ENCODE measurements at regions not wholly inside any gene's neighbourhood (a gene's known extent, or its start where the extent isn't known, plus 50 kb on each side); places are given as distances from the start of the nearest gene placed in this dataset.
"Not testable (repeated sequence)": the region's sequence is repeated elsewhere in the genome, so short reads cannot be mapped to it uniquely, and the experiment has no call there.

DNA sequence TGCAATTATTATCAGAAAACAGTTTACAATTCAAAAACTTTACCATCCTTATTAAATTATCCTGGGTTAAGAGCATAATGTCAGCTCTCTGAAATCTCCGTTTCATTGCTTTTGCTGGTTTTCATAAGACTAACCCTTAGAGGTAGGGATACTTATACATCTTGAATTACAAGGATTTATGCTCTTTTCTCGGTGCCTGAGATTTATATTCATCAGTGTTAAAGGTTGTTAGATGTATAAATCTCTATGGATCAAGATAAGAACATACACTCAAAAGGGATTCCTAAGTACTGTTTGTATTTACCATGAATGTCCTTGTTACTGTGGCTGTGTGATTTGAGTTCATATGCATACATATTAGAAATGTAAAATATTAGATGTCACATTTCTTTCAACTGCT lies 684.7 kb downstream of the EFNA5 start:
- DNase-seq (ENCODE audit: low read depth in 2 of 2): no peak

DNA sequence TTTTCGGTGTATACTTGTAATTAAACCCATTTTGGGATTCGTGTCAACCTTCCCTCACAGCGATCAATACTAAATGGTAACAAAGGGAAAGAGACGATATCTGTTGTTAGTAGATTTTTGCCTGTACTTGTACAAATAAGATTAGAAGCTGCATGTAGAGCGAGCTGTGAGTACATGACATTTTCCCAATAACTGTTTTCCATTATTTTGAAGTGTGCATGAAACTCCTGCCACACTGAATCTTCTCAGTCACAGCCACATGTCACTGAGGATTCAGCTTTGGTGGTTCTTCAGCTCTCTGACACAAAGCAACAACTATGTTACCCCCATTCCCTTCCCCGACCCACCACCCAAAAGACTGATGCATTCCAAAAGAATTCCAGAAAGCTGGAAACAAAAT lies 685.6 kb downstream of the EFNA5 start:
- no peak for DNase-seq (ENCODE audit: low read depth in 2 of 2)

DNA sequence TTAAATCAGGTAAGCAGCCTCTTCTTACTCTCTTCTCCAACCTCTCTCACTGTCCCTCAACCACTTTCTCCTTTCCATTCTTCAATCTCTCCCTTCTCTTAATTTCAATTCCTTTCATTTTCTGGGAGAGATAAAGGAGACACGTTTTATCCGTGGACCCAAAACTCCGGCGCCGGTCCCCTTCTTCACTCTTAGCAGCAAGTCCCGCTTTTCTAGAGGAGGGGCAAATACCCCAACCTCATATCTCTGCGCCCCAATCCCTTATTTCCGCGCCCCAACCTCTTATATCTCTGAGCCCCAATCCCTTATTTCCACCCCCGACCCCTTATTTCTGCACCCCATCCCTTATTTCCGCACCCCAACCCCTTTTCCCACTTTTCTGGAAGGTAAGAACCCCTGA lies 691.6 kb downstream of the EFNA5 start:
- DNase-seq (ENCODE audit: low read depth in 2 of 2): not testable (repeated sequence)

DNA sequence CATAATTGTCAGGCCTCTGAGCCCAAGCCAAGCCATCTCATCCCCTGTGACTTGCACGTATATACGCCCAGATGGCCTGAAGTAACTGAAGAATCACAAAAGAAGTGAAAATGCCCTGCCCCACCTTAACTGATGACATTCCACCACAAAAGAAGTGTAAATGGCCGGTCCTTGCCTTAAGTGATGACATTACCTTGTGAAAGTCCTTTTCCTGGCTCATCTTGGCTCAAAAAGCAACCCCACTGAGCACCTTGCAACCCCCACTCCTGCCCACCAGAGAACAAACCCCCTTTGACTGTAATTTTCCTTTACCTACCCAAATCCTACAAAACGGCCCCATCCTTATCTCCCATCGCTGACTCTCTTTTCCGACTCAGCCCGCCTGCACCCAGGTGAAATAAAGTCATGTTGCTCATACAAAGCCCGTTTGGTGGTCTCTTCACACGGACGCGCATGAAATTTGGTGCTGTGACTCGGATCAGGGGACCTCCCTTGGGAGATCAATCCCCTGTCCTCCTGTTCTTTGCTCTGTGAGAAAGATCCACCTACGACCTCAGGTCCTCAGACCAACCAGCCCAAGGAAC lies 692.1 kb downstream of the EFNA5 start:
- not testable (repeated sequence) for DNase-seq (ENCODE audit: low read depth in 2 of 2)

DNA sequence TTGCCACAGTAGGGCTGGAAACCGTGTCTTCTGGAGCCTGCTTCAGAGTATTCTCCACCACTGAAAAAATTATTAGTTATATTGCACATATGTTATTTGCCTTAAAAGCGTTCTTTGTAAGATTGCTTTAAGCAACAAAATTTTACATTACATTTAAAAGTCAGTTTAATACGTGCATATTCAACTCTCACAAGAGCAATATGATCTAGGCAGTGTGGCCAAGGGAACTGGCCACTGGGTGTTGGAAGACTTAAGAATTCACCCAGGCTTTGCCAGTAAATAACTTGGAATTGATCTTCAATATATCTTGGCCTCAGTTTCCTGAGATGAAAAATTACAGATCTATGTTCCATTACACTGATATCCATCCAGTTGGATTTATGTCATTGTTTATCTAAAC lies 694.4 kb downstream of the EFNA5 start:
- no peak for DNase-seq (ENCODE audit: low read depth in 2 of 2)

DNA sequence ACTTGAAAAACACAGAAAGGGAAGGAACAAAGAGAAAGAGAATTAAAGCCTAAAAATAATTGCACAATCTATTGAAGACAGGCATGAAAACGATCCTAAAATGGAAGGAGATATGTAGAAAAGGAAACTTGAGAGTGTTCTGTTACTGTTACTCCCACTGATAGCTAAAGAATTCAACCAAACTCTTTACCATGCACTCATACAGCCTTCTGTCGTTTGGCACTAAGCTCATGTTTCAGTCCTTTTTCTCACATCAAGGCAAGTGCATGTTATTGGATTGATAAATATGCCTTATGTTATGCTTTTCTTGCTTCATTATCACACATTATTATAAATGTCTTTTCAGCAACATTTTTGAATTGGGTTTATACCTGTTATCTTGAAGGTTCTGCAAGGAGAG lies 696.5 kb downstream of the EFNA5 start:
- DNase-seq (ENCODE audit: low read depth in 2 of 2): no peak

DNA sequence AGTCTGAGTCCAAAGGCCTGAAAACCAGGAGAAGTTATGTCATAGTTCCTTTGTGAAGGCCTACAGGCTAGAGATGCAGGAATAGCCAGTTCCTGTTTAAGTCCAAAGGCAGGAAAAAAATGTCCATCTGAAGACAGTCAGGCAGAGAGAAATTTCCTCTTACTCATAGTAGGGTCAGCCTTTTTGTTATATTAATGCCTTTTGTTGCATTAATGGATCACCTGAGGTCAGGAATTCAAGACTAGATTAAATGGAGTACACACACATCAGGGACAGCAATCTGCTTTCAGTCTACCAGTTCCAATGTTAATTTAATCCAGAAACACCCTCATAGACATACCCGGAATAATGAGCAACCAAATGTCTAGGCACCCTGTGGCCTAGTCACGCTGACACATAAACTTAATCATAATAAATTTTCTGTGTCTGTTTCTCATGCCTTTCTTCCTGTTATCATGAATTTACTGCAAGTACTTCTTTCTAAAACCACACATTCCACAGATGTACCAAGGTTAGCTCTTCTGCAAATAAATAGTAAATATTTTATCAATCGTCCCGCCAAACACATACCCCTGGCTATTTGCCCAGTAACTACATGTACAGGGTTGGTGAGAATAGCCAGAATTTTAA lies 703.9 kb downstream of the EFNA5 start:
- DNase-seq (ENCODE audit: low read depth in 2 of 2): no peak

DNA sequence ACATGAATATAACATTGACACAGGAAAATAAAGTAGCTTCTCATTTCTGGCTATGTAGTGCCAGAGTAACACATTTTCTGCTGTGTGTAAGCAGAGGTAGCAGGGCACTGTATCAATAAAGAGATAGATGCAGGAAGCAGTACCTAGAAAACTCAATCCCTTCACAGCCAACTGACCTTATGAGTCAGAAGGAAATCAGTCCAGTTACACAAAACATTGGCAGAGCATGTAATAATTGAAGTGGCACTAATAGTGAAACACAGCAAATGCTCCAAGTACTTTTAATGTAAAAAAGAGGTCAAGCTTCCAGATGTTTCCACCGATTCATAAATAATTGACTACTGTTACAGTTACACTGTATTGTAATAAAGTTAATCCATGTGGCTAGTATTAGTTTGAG lies 706.6 kb downstream of the EFNA5 start:
- DNase-seq (ENCODE audit: low read depth in 2 of 2): no peak

DNA sequence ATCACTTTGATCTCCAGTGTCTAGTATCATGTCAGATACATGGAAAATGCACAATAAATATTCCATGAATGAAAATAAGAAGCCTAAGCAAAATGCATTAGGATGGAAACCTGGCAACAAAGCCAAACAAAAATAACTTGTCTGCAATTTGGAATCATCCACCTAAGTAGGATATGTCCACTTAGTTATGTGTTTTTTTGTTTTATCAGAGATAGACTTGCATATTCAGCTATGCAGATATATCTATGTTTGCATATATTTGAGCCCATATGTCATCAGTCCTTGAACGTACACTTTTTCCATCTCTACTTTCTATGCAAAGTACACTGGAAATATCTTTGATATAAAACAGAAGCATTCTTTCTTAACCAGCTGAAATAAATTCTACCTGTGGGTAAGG lies 707.1 kb downstream of the EFNA5 start:
- DNase-seq (ENCODE audit: low read depth in 2 of 2): no peak

DNA sequence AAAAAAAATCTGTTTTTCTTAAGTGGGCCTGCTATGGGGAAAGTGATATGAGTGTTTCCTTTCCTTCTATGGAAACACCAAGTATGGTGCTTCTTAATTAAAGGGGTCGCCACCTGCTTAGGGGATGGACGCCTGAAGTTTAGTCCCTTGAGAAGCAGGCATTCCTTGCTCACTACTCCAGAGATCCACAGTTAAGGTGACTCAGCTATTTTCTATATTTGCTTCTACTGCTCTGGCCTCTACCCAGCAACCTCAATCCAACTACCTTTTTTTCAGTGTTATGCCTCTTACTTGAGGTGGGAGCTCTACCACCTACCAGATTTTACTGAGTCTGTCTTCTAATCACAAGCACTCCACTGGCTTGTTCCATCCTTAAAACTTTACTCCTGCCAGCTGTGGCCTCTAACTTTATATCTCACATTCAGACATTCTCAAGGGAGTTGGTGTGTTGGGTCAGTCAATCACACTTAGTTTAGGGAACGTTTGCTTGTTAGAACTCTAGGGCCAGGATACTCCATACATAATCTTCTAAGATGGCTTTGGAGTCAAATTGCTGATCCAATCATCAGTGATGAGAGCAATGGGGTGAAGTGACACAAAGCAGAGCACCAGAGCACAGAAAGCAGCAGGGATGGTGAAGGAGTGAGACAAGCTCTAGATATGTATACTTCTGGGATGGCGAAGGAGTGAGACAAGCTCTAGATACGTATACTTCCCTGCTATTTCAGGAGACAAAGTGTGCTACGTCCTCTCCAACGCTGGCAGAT lies 708.1 kb downstream of the EFNA5 start:
- DNase-seq (ENCODE audit: low read depth in 2 of 2): no peak

DNA sequence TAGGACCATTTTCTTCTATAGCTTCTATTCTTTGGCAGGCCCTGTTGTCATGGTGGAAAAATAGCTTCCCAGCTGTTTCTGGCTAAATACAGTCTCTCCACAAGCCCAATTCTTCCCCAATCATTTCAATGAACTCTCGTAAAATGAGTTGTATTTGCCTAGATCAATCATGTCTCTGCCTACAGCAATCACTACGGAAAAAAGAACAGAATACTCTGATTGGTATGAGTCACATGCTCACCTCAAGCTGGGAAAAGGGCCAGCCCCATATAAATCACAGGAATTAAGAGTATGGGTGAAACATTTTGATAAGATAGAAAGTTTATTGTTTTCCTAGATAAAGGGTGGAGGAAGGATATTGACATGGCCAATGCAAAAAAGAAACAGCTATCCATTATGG lies 711.4 kb downstream of the EFNA5 start:
- DNase-seq (ENCODE audit: low read depth in 2 of 2): no peak

DNA sequence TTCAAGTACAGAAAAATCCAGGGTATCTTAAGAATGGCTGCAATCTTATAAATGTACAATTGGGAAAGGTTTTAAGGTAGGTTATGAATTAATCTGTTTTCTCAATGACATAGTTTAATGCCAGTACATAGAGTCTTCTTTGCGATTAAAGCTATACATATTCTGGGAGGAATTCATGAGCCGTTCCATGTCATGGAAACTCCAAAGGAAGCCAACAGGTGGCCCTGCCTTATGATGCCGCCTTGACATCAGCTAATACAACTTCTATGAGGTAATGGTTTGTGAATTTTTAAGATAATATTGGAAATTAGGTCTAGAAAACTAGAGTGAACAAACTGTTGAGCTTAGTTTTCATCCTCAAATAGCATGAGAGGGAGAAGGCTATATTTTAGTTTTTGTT lies 713.4 kb downstream of the EFNA5 start:
- no peak for DNase-seq (ENCODE audit: low read depth in 2 of 2)

DNA sequence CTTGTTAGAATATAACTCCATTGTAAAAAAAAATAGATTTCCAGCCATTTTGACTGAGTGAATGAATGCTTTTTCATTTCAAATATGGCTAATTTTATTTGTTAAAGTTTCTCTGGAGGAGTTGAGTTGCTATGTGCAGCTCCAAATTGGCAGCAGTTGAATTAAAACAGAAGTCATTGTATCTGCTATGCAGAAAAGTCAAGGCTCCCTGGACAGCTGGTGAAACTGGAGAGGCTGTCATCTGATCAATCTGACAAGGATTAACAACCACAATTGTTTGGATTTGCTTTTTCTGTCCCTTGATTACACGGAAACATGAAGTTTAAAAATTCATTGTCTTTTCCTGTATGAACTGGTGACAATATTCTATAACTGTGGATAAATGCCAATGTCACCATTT lies 713.9 kb downstream of the EFNA5 start:
- no peak for DNase-seq (ENCODE audit: low read depth in 2 of 2)

DNA sequence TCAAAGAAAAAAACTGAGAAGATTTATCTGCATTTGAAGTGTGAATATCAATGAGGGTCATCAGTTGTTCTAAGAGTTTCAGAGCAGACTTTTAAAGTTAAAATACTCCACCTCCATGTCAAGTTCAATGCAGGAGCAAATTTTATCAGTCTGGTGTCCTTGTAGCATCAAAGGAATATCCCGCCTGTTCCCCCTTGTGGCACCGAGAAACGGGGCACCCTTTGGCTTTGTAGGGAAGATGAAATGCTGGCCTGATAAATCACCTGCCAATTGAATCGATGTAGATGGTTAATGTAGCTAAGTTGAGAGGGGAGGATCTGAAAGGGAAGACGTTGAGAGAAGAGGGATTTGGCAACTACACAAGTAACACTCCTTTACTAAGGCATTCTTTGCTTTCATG lies 714.5 kb downstream of the EFNA5 start:
- no peak for DNase-seq (ENCODE audit: low read depth in 2 of 2)

DNA sequence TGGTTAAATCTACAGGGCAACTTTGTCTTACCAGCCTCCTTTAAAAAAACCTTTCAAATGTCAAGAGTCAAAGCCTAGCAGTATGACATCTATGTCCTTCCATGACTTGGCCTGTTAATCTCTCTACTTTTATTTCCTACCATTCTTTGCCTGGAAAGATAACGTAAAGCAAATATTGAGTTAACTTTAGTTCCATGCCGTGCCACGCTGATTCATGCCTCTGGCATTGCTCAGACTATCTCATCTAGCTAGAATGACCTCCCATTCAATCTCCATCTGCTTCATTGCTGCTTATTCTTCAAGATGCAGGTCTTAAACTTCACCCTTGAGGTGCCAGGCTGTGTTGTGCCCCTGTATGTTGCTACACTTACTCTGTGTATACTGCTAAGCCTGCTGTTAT lies 729.8 kb downstream of the EFNA5 start:
- no peak for DNase-seq (ENCODE audit: low read depth in 2 of 2)

DNA sequence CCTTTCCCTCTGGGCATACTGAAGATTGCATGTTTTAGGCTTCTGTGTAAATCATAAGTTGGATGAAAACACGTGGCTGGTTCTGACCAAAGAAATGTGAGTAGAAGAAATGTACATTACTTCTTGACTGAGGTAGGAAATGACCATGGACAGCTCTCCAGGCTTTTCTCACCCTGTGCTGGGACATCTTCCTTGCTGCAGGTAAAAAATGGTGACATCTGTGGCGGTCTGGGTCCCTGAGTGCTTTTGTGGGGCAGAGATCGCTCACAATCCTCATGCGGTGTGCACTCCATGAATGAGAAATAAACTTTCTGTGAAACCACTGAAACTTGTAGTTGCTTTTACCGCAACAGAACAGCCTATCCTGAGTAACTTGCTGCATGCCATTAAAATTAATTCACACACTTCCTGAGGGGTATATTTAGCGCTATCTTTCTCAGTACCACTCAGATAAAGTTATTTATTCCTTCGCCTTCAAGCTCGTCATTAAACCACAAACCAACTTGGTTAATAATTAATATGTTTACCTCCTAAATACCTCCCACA lies 730.4 kb downstream of the EFNA5 start:
- DNase-seq (ENCODE audit: low read depth in 2 of 2): no peak

DNA sequence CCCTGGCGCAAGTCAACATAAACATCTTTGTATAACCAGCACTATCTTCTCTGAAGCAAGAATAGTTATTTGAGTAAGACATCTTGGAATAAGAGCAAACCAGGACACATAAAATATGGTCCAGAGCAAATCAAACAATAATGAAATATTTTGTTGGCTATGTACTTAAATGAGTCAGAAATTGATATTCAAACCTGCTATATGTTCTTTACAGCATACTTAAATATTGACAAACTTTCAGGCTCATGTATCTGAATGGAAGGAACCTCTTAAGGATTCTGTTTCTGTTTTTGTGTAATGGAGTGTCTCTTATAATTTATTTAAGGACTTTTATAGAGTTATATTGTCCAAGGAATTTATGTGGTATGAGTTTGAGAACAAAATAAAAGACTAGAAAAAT lies 747.3 kb downstream of the EFNA5 start:
- no peak for DNase-seq (ENCODE audit: low read depth in 2 of 2)

DNA sequence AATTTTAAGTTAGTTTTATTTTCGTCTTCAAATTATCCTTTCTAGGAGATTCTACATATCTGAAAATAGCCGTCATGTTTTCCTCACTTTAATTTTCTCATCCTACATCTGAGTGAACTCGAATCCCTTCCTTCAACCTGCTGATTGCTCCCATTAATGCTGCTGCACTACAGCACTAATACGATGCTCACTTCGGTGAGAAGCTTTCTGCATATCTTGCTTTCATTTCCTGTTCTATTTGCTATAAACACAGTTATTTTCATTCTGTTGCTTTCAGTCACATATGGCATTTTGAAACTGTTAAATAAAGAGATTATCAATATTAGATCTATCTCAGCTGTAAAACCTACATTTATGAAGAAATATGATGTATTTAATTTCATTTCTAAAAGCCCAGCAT lies 749.2 kb downstream of the EFNA5 start:
- no peak for DNase-seq (ENCODE audit: low read depth in 2 of 2)

DNA sequence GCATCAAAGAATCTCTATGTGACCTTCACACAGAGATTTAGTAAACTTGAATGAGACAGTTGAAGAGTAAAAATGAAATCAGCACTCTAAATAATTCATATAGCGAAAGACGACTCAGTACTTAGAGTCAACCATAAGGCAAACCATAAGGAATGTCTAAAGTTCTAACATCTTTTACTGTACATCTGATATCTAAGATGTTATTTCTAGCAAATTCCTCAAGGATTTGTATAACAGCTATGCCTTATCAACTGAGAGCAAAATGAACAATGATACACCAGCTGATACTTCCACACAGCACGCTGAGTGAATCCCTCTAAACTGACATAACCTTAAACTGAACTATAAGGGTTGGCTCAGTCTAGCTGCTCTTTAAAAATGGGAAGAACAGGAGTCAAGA lies 760.3 kb downstream of the EFNA5 start:
- DNase-seq (ENCODE audit: low read depth in 2 of 2): no peak

DNA sequence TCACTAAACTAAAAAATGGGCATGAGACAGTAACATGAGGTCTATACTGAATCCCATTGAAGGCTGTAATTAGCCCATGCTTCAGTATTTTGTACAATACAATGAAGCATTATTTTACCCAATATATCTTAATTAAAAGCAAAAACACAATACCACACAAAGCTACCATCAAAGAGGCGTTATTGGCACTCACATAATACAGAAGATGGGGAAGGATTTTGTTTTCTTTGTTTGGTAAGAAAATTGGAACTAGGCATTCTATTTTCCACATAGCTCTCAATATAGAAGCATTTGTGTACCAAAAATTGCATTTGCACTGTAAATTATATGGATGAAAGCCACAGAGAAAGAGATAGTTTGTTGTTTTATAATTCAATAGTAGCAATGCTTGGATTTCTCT lies 761.0 kb downstream of the EFNA5 start:
- no peak for DNase-seq (ENCODE audit: low read depth in 2 of 2)

DNA sequence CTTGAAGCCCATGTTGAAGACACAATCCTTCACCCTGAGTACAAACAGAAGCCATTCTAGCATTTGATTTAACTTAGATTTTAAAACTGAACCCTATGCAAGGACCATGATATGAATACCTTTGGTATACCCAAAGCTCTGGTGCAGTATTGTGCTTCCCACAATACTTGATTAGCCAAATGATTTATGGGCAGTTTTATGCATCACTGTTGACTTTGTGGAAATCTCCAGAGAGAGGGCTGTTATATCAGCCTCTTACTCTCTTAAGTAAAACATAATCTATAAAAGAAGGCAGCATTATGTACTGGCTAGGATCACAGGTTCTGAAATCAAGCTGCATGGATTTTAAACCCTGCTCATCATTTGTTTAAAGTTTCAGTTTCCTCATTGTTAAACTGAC lies 762.8 kb downstream of the EFNA5 start:
- DNase-seq (ENCODE audit: low read depth in 2 of 2): no peak

DNA sequence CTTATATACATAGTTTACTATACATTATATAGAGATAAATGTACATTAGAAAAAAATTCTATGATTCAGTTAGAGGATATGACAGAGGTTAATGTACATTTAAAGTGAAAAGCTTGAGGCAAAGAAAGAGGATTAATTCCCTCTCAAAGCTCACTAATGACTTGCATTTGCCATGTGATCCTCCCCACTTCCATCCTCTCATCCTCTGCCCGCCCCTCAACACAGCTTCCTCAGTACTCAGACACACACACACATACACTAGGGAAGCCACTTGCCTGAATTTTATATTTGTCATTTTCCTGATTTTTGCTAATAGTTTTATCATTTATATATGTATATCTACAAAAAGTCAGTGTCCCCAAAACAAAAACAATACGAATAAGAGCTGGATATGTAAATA lies 764.5 kb downstream of the EFNA5 start:
- DNase-seq (ENCODE audit: low read depth in 2 of 2): no peak

DNA sequence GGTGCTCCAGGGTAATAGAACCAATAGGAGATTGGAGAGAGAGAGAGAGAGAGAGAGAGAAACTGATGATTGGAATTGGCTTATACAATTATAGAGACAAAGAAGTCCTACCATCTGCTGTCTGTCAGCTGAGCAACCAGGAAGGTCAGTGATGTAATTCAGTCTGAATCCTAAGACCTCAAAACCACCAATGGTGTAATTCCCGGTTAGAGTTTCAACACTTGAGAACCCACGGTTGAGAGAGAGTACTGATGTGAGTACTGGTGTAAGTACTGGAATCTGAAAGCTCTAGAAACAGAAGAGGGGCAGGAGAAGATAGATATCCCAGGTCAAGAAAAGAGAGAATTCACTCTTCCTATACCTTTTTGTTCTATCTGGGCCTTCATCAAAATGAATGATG lies 775.8 kb downstream of the EFNA5 start:
- DNase-seq (ENCODE audit: low read depth in 2 of 2): no peak

Data from stimulated activated CD8-positive, alpha-beta memory T cell treated with anti-CD3 and anti-CD28 coated beads, Interleukin-2, amount 100 ng/mL, for 48 hours (primary cell).